ENCODE measurements at regions not wholly inside any gene's neighbourhood (a gene's known extent, or its start where the extent isn't known, plus 50 kb on each side); places are given as distances from the start of the nearest gene placed in this dataset.

DNA sequence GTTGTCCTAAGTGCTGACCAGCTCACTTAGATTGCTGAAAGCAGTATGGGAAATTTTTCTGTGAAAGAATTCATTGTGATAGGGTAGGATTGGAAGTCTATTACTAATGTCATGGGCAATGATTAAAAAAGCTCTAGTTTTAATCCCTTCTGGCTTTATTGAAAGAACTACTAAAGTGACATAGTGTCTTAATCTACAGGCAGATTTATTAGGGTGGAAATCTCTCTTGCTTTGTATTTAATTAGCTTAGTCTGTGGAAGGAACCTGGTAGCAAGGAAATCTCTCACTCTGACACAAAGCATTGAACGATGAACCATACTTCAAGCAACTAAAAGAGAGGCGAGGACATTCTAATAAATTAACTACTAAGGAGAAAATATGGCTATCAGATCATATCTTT, 1029.2 kb upstream of the PCDH20 start:
- no peak for ATAC-seq
- TF ChIP-seq SNAI2 (CRISPR knock-in tag; IDR thresholded peaks at IDR 0.05) (no peak), BACH2 (CRISPR knock-in tag; IDR thresholded peaks at IDR 0.05; ENCODE audit: borderline replicate concordance) (no peak), CSDC2 (CRISPR knock-in tag; IDR thresholded peaks at IDR 0.05) (no peak)
- TF ChIP-seq, protein P1, sequence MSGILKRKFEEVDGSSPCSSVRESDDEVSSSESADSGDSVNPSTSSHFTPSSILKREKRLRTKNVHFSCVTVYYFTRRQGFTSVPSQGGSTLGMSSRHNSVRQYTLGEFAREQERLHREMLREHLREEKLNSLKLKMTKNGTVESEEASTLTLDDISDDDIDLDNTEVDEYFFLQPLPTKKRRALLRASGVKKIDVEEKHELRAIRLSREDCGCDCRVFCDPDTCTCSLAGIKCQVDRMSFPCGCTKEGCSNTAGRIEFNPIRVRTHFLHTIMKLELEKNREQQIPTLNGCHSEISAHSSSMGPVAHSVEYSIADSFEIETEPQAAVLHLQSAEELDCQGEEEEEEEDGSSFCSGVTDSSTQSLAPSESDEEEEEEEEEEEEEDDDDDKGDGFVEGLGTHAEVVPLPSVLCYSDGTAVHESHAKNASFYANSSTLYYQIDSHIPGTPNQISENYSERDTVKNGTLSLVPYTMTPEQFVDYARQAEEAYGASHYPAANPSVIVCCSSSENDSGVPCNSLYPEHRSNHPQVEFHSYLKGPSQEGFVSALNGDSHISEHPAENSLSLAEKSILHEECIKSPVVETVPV (CRISPR knock-in tag; IDR thresholded peaks at IDR 0.05), result no peak
- TF ChIP-seq, protein P2, sequence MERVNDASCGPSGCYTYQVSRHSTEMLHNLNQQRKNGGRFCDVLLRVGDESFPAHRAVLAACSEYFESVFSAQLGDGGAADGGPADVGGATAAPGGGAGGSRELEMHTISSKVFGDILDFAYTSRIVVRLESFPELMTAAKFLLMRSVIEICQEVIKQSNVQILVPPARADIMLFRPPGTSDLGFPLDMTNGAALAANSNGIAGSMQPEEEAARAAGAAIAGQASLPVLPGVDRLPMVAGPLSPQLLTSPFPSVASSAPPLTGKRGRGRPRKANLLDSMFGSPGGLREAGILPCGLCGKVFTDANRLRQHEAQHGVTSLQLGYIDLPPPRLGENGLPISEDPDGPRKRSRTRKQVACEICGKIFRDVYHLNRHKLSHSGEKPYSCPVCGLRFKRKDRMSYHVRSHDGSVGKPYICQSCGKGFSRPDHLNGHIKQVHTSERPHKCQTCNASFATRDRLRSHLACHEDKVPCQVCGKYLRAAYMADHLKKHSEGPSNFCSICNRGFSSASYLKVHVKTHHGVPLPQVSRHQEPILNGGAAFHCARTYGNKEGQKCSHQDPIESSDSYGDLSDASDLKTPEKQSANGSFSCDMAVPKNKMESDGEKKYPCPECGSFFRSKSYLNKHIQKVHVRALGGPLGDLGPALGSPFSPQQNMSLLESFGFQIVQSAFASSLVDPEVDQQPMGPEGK (CRISPR knock-in tag; IDR thresholded peaks at IDR 0.05; ENCODE audit: borderline replicate concordance), result no peak
- TF ChIP-seq, protein P3, sequence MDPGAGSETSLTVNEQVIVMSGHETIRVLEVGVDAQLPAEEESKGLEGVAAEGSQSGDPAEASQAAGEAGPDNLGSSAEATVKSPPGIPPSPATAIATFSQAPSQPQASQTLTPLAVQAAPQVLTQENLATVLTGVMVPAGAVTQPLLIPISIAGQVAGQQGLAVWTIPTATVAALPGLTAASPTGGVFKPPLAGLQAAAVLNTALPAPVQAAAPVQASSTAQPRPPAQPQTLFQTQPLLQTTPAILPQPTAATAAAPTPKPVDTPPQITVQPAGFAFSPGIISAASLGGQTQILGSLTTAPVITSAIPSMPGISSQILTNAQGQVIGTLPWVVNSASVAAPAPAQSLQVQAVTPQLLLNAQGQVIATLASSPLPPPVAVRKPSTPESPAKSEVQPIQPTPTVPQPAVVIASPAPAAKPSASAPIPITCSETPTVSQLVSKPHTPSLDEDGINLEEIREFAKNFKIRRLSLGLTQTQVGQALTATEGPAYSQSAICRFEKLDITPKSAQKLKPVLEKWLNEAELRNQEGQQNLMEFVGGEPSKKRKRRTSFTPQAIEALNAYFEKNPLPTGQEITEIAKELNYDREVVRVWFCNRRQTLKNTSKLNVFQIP (CRISPR knock-in tag; IDR thresholded peaks at IDR 0.05; ENCODE audit: borderline replicate concordance, low read depth), result no peak

GRCh38 chr13:62434081-62434480, 1018.4 kb upstream of the PCDH20 start:
- no peak for ATAC-seq
- TF ChIP-seq, protein P4, sequence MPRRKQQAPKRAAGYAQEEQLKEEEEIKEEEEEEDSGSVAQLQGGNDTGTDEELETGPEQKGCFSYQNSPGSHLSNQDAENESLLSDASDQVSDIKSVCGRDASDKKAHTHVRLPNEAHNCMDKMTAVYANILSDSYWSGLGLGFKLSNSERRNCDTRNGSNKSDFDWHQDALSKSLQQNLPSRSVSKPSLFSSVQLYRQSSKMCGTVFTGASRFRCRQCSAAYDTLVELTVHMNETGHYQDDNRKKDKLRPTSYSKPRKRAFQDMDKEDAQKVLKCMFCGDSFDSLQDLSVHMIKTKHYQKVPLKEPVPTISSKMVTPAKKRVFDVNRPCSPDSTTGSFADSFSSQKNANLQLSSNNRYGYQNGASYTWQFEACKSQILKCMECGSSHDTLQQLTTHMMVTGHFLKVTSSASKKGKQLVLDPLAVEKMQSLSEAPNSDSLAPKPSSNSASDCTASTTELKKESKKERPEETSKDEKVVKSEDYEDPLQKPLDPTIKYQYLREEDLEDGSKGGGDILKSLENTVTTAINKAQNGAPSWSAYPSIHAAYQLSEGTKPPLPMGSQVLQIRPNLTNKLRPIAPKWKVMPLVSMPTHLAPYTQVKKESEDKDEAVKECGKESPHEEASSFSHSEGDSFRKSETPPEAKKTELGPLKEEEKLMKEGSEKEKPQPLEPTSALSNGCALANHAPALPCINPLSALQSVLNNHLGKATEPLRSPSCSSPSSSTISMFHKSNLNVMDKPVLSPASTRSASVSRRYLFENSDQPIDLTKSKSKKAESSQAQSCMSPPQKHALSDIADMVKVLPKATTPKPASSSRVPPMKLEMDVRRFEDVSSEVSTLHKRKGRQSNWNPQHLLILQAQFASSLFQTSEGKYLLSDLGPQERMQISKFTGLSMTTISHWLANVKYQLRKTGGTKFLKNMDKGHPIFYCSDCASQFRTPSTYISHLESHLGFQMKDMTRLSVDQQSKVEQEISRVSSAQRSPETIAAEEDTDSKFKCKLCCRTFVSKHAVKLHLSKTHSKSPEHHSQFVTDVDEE (CRISPR knock-in tag; IDR thresholded peaks at IDR 0.05), result no peak
- TF ChIP-seq, protein P3 (CRISPR knock-in tag; IDR thresholded peaks at IDR 0.05; ENCODE audit: borderline replicate concordance, low read depth), result no peak
- no peak for TF ChIP-seq PPARA (CRISPR knock-in tag; IDR thresholded peaks at IDR 0.05; ENCODE audit: borderline replicate concordance)
- no peak for TF ChIP-seq ZNF565 (CRISPR knock-in tag; conservative IDR thresholded peaks at IDR 0.05; ENCODE audit: low read depth)
- TF ChIP-seq ZFP30 (CRISPR knock-in tag; IDR thresholded peaks at IDR 0.05), result no peak
- no peak for TF ChIP-seq ZNF70 (CRISPR knock-in tag; IDR thresholded peaks at IDR 0.05)
- TF ChIP-seq TCF4 (CRISPR knock-in tag; IDR thresholded peaks at IDR 0.05; ENCODE audit: borderline replicate concordance), result no peak
- TF ChIP-seq ISL1 (CRISPR knock-in tag; IDR thresholded peaks at IDR 0.05), result no peak
- no peak for TF ChIP-seq ESRRG (CRISPR knock-in tag; IDR thresholded peaks at IDR 0.05)
- no peak for TF ChIP-seq RARB (CRISPR knock-in tag; IDR thresholded peaks at IDR 0.05)
- no peak for TF ChIP-seq TOX (CRISPR knock-in tag; IDR thresholded peaks at IDR 0.05; ENCODE audit: borderline replicate concordance)

GRCh38 chr13:62433660-62434059, 1018.0 kb upstream of the PCDH20 start:
- no peak for ATAC-seq
- TF ChIP-seq, protein P5, sequence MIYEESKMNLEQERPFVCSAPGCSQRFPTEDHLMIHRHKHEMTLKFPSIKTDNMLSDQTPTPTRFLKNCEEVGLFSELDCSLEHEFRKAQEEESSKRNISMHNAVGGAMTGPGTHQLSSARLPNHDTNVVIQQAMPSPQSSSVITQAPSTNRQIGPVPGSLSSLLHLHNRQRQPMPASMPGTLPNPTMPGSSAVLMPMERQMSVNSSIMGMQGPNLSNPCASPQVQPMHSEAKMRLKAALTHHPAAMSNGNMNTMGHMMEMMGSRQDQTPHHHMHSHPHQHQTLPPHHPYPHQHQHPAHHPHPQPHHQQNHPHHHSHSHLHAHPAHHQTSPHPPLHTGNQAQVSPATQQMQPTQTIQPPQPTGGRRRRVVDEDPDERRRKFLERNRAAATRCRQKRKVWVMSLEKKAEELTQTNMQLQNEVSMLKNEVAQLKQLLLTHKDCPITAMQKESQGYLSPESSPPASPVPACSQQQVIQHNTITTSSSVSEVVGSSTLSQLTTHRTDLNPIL (CRISPR knock-in tag; IDR thresholded peaks at IDR 0.05; ENCODE audit: low read depth), result no peak
- TF ChIP-seq, protein P4 (CRISPR knock-in tag; IDR thresholded peaks at IDR 0.05), result no peak
- TF ChIP-seq PPARA (CRISPR knock-in tag; IDR thresholded peaks at IDR 0.05; ENCODE audit: borderline replicate concordance) (no peak), ISL1 (CRISPR knock-in tag; IDR thresholded peaks at IDR 0.05) (no peak), TCF4 (CRISPR knock-in tag; IDR thresholded peaks at IDR 0.05; ENCODE audit: borderline replicate concordance) (no peak), GLIS3 (CRISPR knock-in tag; IDR thresholded peaks at IDR 0.05) (no peak), ZC3H10 (CRISPR knock-in tag; IDR thresholded peaks at IDR 0.05) (no peak), RARB (CRISPR knock-in tag; IDR thresholded peaks at IDR 0.05) (no peak), ZNF565 (CRISPR knock-in tag; conservative IDR thresholded peaks at IDR 0.05; ENCODE audit: low read depth) (no peak)
- TF ChIP-seq, protein P3 (CRISPR knock-in tag; IDR thresholded peaks at IDR 0.05; ENCODE audit: borderline replicate concordance, low read depth), result no peak
- TF ChIP-seq, protein P2 (CRISPR knock-in tag; IDR thresholded peaks at IDR 0.05; ENCODE audit: borderline replicate concordance), result no peak
